HEK293T (cell line): ENCODE measurements at regions not wholly inside any gene's neighbourhood (a gene's known extent, or its start where the extent isn't known, plus 50 kb on each side); places are given as distances from the start of the nearest gene placed in this dataset.
"Not testable (repeated sequence)": the region's sequence is repeated elsewhere in the genome, so short reads cannot be mapped to it uniquely, and the experiment has no call there.

ENCODE experiments used
- CTCF ChIA-PET: fragments of 350-600 bp; formaldehyde crosslinking; extraction: SDS; loops from one replicate; lab custom pipeline; 2021; ENCODE audit warnings: antibody characterized with exemption, inconsistent platforms; lab: Yijun Ruan, JAX
- POLR2A ChIA-PET: fragments of 350-600 bp; formaldehyde crosslinking; extraction: SDS; loops from one replicate; lab custom pipeline; 2020; ENCODE audit warnings: antibody characterized with exemption, inconsistent platforms; lab: Yijun Ruan, JAX
- DNase-seq: peaks from one replicate; pipeline ENCODE4 v3.0.0; 2012; ENCODE audit warnings: mixed read lengths; ENCODE audit errors: extremely low spot score
- ARNT ChIP-seq: fragments of 450-650 bp; IDR thresholded peaks from 2 replicates; pipeline ENCODE4 v1.6.1; 2017; ENCODE audit warnings: mild to moderate bottlenecking
- BHLHE40 ChIP-seq: fragments of 450-650 bp; IDR thresholded peaks from 2 replicates; pipeline ENCODE4 v1.6.1; 2016; ENCODE audit warnings: mild to moderate bottlenecking, moderate library complexity, borderline replicate concordance
- CTBP1 ChIP-seq: fragments of 450-650 bp; IDR thresholded peaks from 2 replicates; pipeline ENCODE4 v1.6.1; 2016; ENCODE audit warnings: borderline replicate concordance
- ELF4 ChIP-seq: fragments of 450-650 bp; IDR thresholded peaks from 2 replicates; pipeline ENCODE4 v1.6.1; 2017; ENCODE audit warnings: antibody characterized with exemption
- FOXA1 ChIP-seq: fragments of 450-650 bp; IDR thresholded peaks from 2 replicates; pipeline ENCODE4 v1.6.1; 2016; ENCODE audit warnings: mild to moderate bottlenecking
- FOXK2 ChIP-seq: fragments of 450-650 bp; IDR thresholded peaks from 2 replicates; pipeline ENCODE4 v1.6.1; 2016; ENCODE audit warnings: mild to moderate bottlenecking
- FOXM1 ChIP-seq: fragments of 450-650 bp; IDR thresholded peaks from 2 replicates; pipeline ENCODE4 v1.6.1; 2017; ENCODE audit warnings: mild to moderate bottlenecking, borderline replicate concordance
- HDGF ChIP-seq: fragments of 450-650 bp; IDR thresholded peaks from 2 replicates; pipeline ENCODE4 v1.6.1; 2017; ENCODE audit warnings: antibody characterized with exemption, borderline replicate concordance
- L3MBTL2 ChIP-seq: fragments of 450-650 bp; conservative IDR thresholded peaks from 2 replicates; pipeline ENCODE4 v1.6.1; 2016; ENCODE audit warnings: mild to moderate bottlenecking
- LEF1 ChIP-seq: fragments of 450-650 bp; IDR thresholded peaks from 2 replicates; pipeline ENCODE4 v1.6.1; 2017; ENCODE audit warnings: mild to moderate bottlenecking, borderline replicate concordance
- NFRKB ChIP-seq: fragments of 450-650 bp; IDR thresholded peaks from 2 replicates; pipeline ENCODE4 v1.6.1; 2016; ENCODE audit warnings: mild to moderate bottlenecking, moderate library complexity
- PKNOX1 ChIP-seq: fragments of 450-650 bp; IDR thresholded peaks from 2 replicates; pipeline ENCODE4 v1.6.1; 2016
- SP1 ChIP-seq: fragments of 450-650 bp; IDR thresholded peaks from 2 replicates; pipeline ENCODE4 v1.6.1; 2017
- SUZ12 ChIP-seq: fragments of 450-650 bp; IDR thresholded peaks from 2 replicates; pipeline ENCODE4 v1.6.1; 2016; ENCODE audit warnings: mild to moderate bottlenecking
- TARDBP ChIP-seq: fragments of 450-650 bp; IDR thresholded peaks from 2 replicates; pipeline ENCODE4 v1.6.1; 2016
- ZNF384 ChIP-seq: fragments of 450-650 bp; IDR thresholded peaks from 2 replicates; pipeline ENCODE4 v1.6.1; 2016

DNA sequence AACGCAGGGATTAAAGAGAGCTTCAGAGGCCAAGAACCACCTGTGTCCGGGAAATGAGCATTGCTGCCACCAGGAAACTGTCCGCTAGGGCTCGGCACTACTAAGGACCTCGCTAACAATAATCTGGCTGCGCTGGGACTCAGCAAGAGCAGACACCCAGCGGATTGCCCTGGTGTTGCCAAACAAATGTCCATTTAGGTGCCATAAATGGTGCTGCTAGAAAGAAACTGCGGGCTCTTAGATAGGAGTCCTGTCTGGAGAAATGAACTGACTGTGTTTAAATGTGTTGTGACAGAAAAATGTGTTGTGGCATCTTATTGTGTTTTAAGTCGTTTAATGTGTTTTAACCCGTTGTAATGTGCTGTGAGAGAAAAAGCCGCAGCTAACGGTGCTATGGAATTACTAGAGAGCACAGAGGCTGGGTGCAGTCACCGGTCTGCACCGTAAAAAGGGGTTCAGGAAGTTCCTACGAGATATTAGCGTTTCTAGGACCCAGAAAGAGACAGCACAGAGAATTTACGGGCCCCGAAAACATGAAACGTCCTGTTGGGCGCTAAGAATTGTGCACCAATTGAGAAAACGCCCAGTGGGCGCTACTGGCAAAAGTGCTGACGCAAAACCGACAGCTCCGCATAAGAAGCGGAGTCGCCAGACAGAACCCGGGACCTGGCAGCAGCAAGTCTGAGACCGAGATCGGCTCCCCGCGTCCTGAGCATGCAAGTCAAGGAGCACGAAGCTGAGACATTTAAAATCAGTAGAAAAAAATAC is 90.6 kb downstream of the ANXA2R start:
- ChIA-PET POLR2A (interaction anchor here (1.0 kb wide), 1 partner anchor 93 kb away, joined by 3 read pairs; no protein-coding TSS in a partner anchor), CTCF (no interaction called here)
- TF ChIP-seq FOXK2 (no peak), L3MBTL2 (no peak), FOXM1 (no peak), NFRKB (no peak), CTBP1 (no peak), SUZ12 (no peak), SP1 (no peak), LEF1 (no peak), ELF4 (no peak), FOXA1 (no peak), TARDBP (no peak), ZNF384 (no peak), PKNOX1 (no peak), ARNT (no peak), HDGF (no peak)
- DNase-seq = no peak

DNA sequence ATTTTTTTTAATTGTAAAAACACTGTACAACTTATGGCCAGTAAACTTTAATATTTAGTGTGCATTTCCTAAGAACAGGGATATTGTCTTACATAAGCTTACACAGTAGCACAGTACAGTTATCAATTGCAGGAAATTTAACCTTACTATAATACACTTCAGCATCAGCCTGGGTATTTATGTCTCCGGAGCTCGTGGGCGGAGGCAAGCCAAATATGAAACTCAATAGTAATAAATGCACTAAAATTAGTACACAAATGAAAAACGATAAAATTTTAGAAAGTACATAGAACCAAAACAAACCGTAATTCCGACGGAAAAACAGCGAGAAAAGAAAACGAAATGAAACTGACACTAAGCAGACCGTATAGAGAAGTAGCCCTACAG is 91.2 kb downstream of the ANXA2R start:
- no peak for DNase-seq
- TF ChIP-seq FOXA1 = no peak
- TF ChIP-seq SP1 = no peak
- no peak for TF ChIP-seq L3MBTL2
- ChIA-PET CTCF (no interaction called here), POLR2A (no interaction called here)

DNA sequence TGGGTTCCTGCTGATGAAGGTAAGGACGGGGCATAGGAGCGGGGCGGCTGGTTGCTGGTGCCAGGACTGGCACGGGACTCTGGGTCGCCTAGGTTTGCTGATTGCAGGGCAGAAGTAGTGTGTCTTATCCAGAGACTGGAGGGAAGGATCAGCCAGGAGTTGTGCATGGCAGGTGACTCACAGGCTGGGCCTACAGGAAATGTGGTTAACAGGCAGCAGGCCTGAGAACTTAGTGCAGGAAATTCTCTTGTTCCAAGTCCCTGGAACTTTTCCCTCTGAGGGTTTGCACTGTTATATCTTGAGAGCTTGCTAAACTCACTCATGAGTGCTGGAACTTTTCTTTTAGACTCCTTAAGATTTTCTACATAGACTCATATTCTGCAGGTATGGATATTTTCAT is 95.1 kb downstream of the ANXA2R start:
- TF ChIP-seq BHLHE40 = no peak
- POLR2A ChIA-PET = no interaction called here
- DNase-seq = no peak
- CTCF ChIA-PET = no interaction called here

DNA sequence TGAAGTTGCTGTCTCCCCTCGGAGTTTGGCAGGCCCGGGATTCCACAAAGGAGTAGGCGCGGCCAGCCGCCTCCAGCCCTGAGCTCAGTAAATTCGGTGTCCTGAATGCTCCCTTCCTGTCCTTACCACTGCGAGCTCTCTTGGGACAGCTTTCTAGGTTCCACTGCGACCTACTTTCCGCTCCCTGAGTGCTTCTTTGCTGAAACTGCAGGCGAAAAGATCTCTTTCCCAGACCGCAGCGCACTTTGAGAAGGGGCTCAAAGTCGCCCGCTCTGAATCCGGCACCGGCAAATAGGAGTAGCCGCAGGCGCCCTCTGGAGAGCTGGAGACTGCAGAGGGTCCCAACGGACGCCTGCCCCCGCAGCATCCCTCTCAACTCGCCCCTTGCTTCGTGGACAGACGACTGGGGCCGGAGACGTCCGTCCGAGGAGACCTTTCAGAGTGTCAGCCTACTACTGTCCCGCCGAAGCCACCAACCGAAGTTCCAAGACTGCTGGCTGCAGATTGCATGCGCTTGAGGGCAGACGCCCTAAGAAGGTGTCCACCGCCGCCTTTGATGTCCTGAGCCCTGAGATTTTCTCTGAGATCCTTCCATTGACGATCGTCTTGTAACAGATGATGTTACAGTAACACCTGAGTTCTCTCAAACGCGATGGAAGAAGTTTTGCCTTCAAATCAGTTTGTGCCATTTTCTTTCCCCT is 96.0 kb downstream of the ANXA2R start:
- POLR2A ChIA-PET = no interaction called here

GRCh38 chr5:42940853-42941252 is 99.3 kb downstream of the ANXA2R start:
- DNase-seq = no peak
- CTCF ChIA-PET = no interaction called here
- TF ChIP-seq ZNF384 = no peak
- no peak for TF ChIP-seq ARNT
- no peak for TF ChIP-seq FOXA1
- TF ChIP-seq CTBP1 = no peak
- TF ChIP-seq SP1 = no peak
- no peak for TF ChIP-seq LEF1
- TF ChIP-seq ELF4 = no peak
- TF ChIP-seq NFRKB = no peak
- TF ChIP-seq SUZ12 = no peak
- no peak for TF ChIP-seq BHLHE40
- TF ChIP-seq FOXM1 = no peak
- TF ChIP-seq L3MBTL2 = no peak
- TF ChIP-seq PKNOX1 = no peak
- TF ChIP-seq HDGF = no peak
- POLR2A ChIA-PET = no interaction called here

More for the DNA sequence above, 96.0 kb downstream of the ANXA2R start:
- CTCF ChIA-PET = no interaction called here
- no peak for DNase-seq
- TF ChIP-seq BHLHE40 (no peak), SUZ12 (no peak), FOXA1 (no peak)

DNA sequence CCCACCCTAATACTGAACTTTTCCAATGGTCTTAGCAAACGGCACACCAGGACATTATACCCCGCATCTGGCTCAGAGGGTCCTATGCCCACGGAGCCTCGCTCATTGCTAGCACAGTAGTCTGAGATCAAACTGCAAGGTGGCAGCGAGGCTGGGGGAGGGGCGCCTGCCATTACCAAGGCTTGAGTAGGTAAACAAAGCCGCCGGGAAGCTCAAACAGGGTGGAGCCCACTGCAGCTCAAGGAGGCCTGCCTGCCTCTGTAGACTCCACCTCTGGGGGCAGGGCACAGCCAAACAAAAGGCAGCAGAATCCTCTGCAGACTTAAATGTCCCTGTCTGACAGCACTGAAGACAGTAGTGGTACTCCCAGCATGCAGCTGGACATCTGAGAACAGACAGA is 108.1 kb downstream of the ANXA2R start:
- DNase-seq, POLR2A ChIA-PET, CTCF ChIA-PET: not testable (repeated sequence)

GRCh38 chr5:42931451-42931850 is 108.7 kb downstream of the ANXA2R start:
- DNase-seq, CTCF ChIA-PET, POLR2A ChIA-PET: not testable (repeated sequence)

DNA sequence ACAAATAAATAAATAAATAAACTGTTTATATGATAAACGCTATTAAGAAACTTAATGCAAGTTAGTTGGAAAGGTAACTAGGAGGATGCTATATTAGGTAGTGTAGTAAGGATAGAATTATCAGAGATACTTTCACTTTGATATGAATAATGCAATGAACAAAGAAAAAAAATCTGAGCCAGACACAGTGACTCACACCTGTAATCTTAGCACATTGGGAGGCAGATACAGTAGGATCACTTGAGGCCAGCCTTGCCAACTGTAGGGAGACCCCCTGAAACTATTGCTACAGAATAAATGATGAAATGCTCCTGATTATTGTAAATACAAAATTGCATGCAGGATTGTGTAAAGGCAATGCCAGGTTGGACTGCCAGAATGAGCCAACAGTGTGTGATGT is 109.2 kb downstream of the ANXA2R start:
- ChIA-PET CTCF (no interaction called here), POLR2A (no interaction called here)
- no peak for DNase-seq
- TF ChIP-seq SUZ12 (no peak), LEF1 (no peak), SP1 (no peak), ELF4 (no peak), CTBP1 (no peak), PKNOX1 (no peak), L3MBTL2 (no peak), FOXM1 (no peak), HDGF (no peak), TARDBP (no peak), ARNT (no peak), ZNF384 (no peak), BHLHE40 (no peak), FOXA1 (no peak), FOXK2 (no peak), NFRKB (no peak)
